ENCODE measurements at regions not wholly inside any gene's neighbourhood (a gene's known extent, or its start where the extent isn't known, plus 50 kb on each side); places are given as distances from the start of the nearest gene placed in this dataset.

DNA sequence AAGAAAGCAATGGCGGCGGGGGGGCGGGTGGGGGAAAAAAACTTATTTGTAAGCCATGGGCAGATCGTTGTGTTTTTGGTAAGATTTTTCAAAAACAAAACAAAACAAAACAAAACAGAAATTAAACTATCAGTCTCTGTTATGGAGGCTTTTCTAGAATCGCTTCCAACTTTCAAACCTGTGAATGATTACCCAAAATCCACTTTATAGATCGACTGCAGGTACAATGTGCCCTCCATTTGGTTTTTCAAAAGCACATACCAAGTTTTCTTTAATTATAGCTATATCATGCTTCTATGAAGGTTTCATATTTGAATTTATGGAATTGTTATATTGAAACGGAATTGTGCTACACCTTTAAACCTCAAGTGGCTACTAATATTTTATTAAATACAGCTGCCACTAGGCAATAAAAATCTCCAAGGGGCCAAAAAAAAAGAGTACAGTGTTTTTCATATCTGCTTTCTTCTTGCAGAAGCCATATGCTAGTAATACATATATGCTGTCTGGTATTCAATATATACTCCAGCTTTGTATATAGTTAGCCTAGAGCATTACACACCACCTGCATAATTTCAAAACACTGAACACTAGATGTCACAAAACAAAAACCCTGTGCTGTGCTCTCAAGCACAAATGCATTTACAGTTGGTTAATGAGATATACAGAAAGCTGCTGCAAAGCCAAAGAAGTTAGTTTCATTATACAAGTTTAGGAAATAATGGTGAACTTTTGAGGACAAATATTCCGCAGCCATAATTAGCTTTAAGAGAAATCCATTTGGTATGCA, 683.8 kb upstream of the NR2F2 start:
- TF ChIP-seq, protein P1, sequence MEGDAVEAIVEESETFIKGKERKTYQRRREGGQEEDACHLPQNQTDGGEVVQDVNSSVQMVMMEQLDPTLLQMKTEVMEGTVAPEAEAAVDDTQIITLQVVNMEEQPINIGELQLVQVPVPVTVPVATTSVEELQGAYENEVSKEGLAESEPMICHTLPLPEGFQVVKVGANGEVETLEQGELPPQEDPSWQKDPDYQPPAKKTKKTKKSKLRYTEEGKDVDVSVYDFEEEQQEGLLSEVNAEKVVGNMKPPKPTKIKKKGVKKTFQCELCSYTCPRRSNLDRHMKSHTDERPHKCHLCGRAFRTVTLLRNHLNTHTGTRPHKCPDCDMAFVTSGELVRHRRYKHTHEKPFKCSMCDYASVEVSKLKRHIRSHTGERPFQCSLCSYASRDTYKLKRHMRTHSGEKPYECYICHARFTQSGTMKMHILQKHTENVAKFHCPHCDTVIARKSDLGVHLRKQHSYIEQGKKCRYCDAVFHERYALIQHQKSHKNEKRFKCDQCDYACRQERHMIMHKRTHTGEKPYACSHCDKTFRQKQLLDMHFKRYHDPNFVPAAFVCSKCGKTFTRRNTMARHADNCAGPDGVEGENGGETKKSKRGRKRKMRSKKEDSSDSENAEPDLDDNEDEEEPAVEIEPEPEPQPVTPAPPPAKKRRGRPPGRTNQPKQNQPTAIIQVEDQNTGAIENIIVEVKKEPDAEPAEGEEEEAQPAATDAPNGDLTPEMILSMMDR (IDR thresholded peaks at IDR 0.05; ENCODE audit: borderline replicate concordance, extremely low read depth, low read length, poor library complexity, severe bottlenecking), result no peak
- TF ChIP-seq EZH2 (IDR thresholded peaks at IDR 0.05; ENCODE audit: borderline replicate concordance, low read depth, low read length, severe bottlenecking), result no peak
